Muscle layer of colon (tissue), 2 donors: ENCODE measurements at regions not wholly inside any gene's neighbourhood (a gene's known extent, or its start where the extent isn't known, plus 50 kb on each side); places are given as distances from the start of the nearest gene placed in this dataset.
A peak's percentile ranks its signal among the peaks of the same experiment; 100 is the strongest.

Experiments
- H3K27ac ChIP-seq: one replicate; pipeline ENCODE4 v1.7.0; 2013; ENCODE audit warnings: low read depth, mild to moderate bottlenecking, low read length, moderate library complexity
- H3K27me3 ChIP-seq, 2 donors: one replicate each; pipeline ENCODE4 v1.7.0; 2013; ENCODE audit warnings: low read length in 2 of 2, mild to moderate bottlenecking in 2 of 2; ENCODE audit not compliant: insufficient read depth in 2 of 2, control insufficient read depth in 1 of 2
- H3K36me3 ChIP-seq: one replicate; pipeline ENCODE4 v1.7.0; 2013; ENCODE audit warnings: mild to moderate bottlenecking, low read length; ENCODE audit not compliant: insufficient read depth
- H3K4me1 ChIP-seq: one replicate; pipeline ENCODE4 v1.7.0; 2013; ENCODE audit warnings: mild to moderate bottlenecking, low read length; ENCODE audit not compliant: insufficient read depth
- H3K4me3 ChIP-seq, 2 donors: one replicate each; pipeline ENCODE4 v1.7.0; 2013; ENCODE audit warnings: low read length in 2 of 2, low read depth in 1 of 2, mild to moderate bottlenecking in 1 of 2, moderate library complexity in 1 of 2
- H3K9ac ChIP-seq: one replicate; pipeline ENCODE4 v1.7.0; 2013; ENCODE audit warnings: low read length
- H3K9me3 ChIP-seq: one replicate; pipeline ENCODE4 v1.7.0; 2013; ENCODE audit warnings: mild to moderate bottlenecking, low read length
- donor health status: abdominal sarcoma.
- donor health status: Adenocarcinoma of cecum.

DNA sequence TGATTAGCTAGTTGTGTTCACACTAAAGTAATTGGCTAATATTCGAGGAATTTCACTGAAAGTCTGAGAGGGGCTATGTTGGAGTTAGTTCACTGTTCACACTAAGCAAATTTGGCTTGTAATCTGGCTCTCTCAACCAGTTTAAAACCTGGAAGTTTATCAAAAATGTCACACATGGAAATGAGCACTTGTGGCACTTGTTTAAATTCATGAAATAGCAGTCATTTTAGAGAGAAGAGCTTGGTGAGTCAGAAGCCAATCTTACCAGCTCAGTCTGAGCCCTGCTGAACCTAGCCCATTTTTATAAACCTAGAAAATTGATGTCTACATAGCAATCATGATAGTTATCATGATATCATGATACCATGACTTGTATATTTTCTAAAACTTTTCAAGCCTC lies 90.7 kb upstream of the JADE1 start:
- no peak overlapping the region for H3K4me3 ChIP-seq
- no peak overlapping the region for H3K27ac ChIP-seq
- H3K9ac ChIP-seq: no peak overlapping the region
- H3K9me3 ChIP-seq: no peaks in the 10 kb centered on the region
- H3K4me1 ChIP-seq: peaks cover 31% of the 10 kb centered on the region
- H3K36me3 ChIP-seq: no peaks in the 10 kb centered on the region
- H3K27me3 ChIP-seq: no peaks in the 10 kb centered on the region

DNA sequence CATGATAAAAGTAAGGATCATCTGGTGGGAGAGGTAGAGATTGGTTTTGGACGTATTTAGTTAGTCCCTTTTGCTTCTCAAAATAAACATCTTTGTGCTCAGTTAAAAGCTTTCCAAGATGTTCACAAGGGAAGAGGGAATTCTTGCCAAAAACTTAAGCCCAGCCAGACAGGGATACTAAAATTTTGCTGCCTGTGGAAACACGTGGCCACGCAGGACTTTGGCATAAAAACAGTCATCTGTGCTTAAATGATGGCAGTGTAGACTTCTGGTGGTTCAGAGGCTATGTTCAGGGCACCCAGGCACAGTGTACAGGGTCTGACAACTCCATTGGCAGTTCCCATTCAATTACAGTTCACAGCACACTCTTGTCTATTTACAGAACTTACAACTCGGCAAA lies 93.2 kb upstream of the JADE1 start:
- no peaks in the 10 kb centered on the region for H3K27me3 ChIP-seq
- no peak overlapping the region for H3K4me3 ChIP-seq
- H3K9ac ChIP-seq: no peak overlapping the region
- H3K36me3 ChIP-seq: no peaks in the 10 kb centered on the region
- peaks cover 25% of the 10 kb centered on the region for H3K4me1 ChIP-seq
- no peaks in the 10 kb centered on the region for H3K9me3 ChIP-seq
- H3K27ac ChIP-seq: peak overlapping the region; percentile 65

DNA sequence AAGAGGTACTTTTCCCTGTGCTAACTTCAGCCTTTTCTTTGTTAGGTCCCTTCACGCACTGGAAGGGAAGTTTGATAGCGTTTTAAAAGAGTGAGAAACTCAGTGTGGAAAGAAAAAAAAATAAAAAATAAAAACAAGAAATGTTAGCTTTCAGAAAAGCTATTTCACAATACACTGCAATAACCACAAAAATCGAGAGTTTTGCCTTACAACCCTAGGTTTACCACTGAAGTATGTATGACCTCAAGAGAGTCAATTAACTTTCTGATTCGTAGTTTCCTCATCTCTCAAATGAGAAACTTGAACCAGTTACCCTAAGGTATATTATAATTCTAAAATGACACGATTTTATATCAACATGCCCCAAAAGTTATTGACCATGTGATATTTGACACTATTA lies 93.9 kb upstream of the JADE1 start:
- H3K9ac ChIP-seq: no peak overlapping the region
- no peaks in the 10 kb centered on the region for H3K27me3 ChIP-seq
- no peak overlapping the region for H3K4me3 ChIP-seq
- H3K36me3 ChIP-seq: no peaks in the 10 kb centered on the region
- H3K4me1 ChIP-seq: peaks cover 25% of the 10 kb centered on the region
- peak overlapping the region; percentile 65 for H3K27ac ChIP-seq
- no peaks in the 10 kb centered on the region for H3K9me3 ChIP-seq

DNA sequence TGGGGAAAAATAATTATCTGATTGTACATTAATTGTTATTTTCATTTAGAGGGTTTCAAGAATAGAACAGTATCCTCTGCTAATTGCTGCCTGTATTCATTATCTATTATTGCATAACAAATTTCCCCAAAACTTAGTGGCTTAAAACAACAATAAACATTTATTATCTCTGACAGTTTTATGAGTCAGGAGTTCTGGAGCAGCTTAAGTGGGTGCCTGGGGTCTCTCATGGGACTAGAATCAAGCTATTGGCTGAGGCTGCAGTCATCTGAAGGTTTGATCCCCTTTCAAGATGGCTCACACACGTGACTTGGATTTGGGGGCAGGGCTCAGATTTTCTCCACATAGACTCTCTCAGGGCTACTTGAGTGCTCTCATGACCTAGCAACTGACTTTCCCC lies 98.1 kb upstream of the JADE1 start:
- Histone ChIP-seq H3K9me3 (no peaks in the 10 kb centered on the region), H3K9ac (no peak overlapping the region), H3K4me1 (peaks cover 13% of the 10 kb centered on the region), H3K27ac (no peak overlapping the region), H3K4me3 (no peak overlapping the region), H3K27me3 (no peaks in the 10 kb centered on the region), H3K36me3 (no peaks in the 10 kb centered on the region)

DNA sequence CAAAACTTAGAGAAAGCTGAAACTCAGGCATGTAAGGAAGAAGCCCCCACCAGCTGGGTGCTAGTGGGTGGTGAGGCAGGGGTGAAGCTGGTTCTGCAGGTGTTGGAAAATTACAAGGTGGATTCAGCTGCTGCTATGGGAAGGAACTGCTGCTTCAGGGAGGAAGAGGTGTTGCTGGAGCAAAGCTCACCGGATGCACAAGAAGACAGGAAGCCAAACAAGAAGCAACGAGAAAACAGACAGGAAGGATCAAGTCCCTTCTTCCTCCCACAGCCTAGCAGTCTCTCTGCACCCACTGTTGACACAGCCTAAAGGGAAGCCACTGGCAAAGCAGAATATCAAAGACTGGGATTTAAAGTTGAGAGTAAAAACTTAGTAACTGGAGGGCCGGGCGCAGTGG lies 100.2 kb upstream of the JADE1 start:
- Histone ChIP-seq H3K36me3 (no peaks in the 10 kb centered on the region), H3K9ac (no peak overlapping the region), H3K4me3 (no peak overlapping the region), H3K9me3 (no peaks in the 10 kb centered on the region), H3K27me3 (no peaks in the 10 kb centered on the region), H3K27ac (no peak overlapping the region), H3K4me1 (peaks cover 6% of the 10 kb centered on the region)

DNA sequence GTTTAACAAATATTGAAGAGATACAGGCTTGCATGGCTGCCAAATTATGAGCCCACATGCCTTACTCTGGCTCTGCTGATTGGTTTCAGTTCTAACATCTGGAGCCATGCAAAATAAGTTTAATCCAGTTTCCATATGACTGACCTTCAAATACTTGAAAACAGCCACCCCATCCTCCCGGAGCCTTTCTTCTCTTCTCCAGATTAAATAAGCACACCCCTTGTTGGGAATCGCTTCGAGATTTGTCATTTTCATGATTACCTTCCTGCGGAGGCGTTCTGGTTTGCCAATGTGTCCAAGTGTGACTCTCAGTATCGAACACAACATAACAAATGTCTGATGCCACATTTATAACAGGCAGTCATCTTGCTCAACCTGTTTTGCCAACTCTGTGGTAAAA lies 101.6 kb upstream of the JADE1 start:
- H3K4me1 ChIP-seq: peaks cover 6% of the 10 kb centered on the region
- no peaks in the 10 kb centered on the region for H3K36me3 ChIP-seq
- peak overlapping the region in 1 of 2 donors; percentile 21 for H3K4me3 ChIP-seq
- H3K27ac ChIP-seq: peak overlapping the region; percentile 41
- no peak overlapping the region for H3K9ac ChIP-seq
- no peaks in the 10 kb centered on the region for H3K27me3 ChIP-seq
- no peaks in the 10 kb centered on the region for H3K9me3 ChIP-seq

DNA sequence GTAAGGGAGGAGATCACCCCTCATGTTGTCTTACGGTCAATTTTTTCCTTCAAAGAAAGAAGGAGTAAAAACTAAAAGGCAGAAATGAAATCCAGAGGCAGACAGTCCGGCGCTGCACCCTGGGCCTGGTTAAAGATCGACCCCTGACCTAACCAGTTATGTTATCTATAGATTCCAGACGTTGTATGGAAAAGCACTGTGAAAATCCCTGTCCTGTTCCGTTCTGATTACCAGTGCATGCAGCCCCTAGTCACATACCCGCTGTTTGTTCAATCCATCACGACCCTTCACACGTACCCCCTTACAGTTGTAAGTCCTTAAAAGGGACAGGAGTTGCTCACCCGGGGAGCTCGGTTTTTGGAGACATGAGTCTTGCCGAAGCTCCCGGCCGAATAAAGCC lies 105.6 kb upstream of the JADE1 start:
- H3K36me3 ChIP-seq: no peaks in the 10 kb centered on the region
- H3K4me3 ChIP-seq: no peak overlapping the region
- no peak overlapping the region for H3K9ac ChIP-seq
- H3K27me3 ChIP-seq: no peaks in the 10 kb centered on the region
- H3K4me1 ChIP-seq: peaks cover 6% of the 10 kb centered on the region
- no peaks in the 10 kb centered on the region for H3K9me3 ChIP-seq
- H3K27ac ChIP-seq: no peak overlapping the region

DNA sequence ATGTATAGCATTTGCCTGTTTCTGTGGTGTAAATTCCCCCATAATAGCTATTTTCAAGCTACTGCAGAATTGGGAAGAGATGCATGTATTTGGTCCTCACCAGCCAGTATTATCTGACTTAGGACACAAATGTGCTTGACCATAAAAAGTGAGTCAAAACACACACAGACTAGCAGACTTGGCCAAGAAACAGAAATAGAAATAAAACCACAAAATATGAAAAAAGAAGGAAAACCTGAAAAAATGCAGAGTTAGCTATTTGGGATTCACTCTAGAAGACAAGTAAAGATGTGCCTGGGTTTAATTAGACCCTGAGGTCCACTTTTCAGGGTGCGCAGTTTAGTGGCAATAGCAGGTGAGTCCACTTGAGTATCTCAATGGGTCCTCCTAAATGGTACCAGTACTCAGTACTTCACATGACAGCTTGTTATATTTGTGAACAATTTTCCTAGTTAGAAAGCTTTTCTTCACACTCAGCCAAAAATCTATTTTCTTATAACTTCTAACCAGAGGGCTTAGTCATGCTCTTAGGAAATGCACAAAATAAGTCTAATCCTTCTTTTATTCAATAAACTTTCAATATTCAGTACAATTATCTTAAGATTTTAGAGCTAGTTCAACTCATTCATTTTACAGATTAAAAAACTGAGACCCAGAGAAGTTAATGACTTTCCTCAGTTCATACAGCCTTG lies 108.7 kb upstream of the JADE1 start:
- Histone ChIP-seq H3K36me3 (no peaks in the 10 kb centered on the region), H3K4me1 (no peaks in the 10 kb centered on the region), H3K27me3 (no peaks in the 10 kb centered on the region), H3K9ac (no peak overlapping the region), H3K9me3 (no peaks in the 10 kb centered on the region), H3K4me3 (no peak overlapping the region), H3K27ac (no peak overlapping the region)

DNA sequence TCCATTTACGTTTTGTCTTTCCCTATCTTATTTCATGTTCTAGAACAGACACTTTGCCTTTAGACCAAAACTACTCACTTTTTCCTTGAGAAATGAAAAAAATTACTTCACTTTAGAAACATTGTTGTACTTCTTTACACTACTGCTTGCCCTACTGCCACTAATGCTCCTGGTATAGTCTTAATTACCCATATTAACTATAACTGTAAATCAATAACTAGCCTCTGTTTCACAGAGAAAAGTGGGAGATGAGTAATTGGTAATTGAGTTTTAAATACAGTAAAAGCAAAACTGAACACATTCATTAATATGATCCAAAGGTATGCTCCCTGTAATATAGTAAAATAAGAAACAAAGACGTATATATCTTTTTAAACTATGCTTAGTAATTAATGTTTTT lies 111.1 kb upstream of the JADE1 start:
- H3K36me3 ChIP-seq: no peaks in the 10 kb centered on the region
- H3K9me3 ChIP-seq: no peaks in the 10 kb centered on the region
- H3K4me3 ChIP-seq: no peak overlapping the region
- no peaks in the 10 kb centered on the region for H3K4me1 ChIP-seq
- H3K27ac ChIP-seq: no peak overlapping the region
- no peak overlapping the region for H3K9ac ChIP-seq
- H3K27me3 ChIP-seq: no peaks in the 10 kb centered on the region

DNA sequence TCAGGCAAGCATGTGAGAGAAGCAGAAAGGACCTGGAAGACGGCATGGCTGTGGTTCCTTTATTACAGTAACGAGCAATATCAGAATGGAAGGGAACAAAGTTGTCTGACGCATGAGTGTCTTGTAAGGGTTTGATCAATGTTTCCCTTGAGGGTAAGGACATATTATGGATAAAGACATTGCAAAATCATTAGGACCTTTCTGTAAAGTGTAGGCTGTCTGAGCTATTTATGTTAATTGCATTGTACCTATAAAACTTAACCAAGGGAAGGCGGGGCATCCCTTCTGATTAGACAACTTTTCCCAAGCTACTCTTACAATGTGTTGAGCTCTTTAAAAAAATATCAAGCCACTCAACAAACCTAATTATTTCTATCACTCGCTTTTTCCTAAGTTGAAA lies 112.2 kb upstream of the JADE1 start:
- H3K9ac ChIP-seq: no peak overlapping the region
- no peaks in the 10 kb centered on the region for H3K27me3 ChIP-seq
- no peaks in the 10 kb centered on the region for H3K9me3 ChIP-seq
- H3K36me3 ChIP-seq: no peaks in the 10 kb centered on the region
- H3K4me3 ChIP-seq: no peak overlapping the region
- no peaks in the 10 kb centered on the region for H3K4me1 ChIP-seq
- H3K27ac ChIP-seq: no peak overlapping the region

DNA sequence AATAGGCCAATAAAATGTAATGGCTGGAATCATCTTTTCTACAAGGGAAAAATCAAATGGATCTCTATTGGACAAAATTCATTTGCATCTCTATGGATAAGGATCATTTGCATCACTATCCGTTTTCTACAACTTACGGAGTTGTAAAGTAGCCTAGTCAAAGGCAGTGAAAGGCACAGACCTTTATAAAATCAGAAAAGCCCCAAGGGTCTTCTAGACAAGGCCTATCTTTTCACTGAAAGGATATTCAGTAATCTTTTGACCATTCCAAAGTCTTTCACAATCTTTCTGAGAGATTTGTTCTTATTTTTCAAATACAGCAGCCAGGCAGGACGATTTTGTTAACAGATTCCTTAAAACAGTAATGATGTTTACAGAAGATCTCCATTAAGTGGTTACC lies 119.5 kb upstream of the JADE1 start:
- no peak overlapping the region for H3K27ac ChIP-seq
- H3K4me1 ChIP-seq: peaks cover 8% of the 10 kb centered on the region
- H3K27me3 ChIP-seq: no peaks in the 10 kb centered on the region
- H3K36me3 ChIP-seq: no peaks in the 10 kb centered on the region
- H3K4me3 ChIP-seq: no peak overlapping the region
- no peaks in the 10 kb centered on the region for H3K9me3 ChIP-seq
- H3K9ac ChIP-seq: no peak overlapping the region

DNA sequence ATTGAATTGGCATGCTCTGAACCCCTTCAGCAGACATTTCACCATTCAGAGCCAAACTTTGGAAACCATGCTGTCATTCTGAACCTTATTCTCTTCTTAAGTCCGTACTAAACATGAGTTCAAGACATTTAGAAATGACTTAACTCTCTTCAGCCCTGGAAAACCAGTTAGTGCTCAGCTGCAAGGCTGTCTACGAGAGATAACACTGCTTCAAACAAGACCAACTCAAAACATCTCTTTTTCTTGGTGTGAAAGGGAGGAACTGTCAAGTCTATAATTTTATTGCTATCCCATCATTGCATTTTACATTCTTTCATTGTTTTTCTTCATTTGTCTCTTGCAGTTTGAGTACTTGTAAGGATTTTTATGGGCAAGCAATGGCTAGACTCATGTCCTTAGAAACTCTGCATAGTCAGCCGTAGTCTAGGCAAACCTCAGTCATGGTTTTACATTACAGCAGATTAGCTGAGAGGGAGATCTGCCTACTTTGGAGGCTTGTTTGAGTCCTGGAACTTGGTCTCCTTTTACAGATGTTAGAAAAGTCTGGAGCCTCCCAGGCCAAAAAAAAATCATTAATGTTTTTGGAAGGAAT lies 120.6 kb upstream of the JADE1 start:
- no peak overlapping the region for H3K27ac ChIP-seq
- no peaks in the 10 kb centered on the region for H3K36me3 ChIP-seq
- no peak overlapping the region for H3K9ac ChIP-seq
- no peaks in the 10 kb centered on the region for H3K27me3 ChIP-seq
- no peak overlapping the region for H3K4me3 ChIP-seq
- peaks cover 8% of the 10 kb centered on the region for H3K4me1 ChIP-seq
- H3K9me3 ChIP-seq: no peaks in the 10 kb centered on the region
